K562 (cell line): ENCODE measurements at regions not wholly inside any gene's neighbourhood (a gene's known extent, or its start where the extent isn't known, plus 50 kb on each side); places are given as distances from the start of the nearest gene placed in this dataset.

ENCODE experiments used
- ATAC-seq: fragments of 200-7000 bp; cut with Tn5 transposase; 3 replicates; pipeline ENCODE4 v1.9.1; 2020; ENCODE audit warnings: moderate library complexity
- BruUV-seq: library from RNA; stranded (reverse); fragments of 400-500 nt; replicated peaks from 2 replicates; lab custom pipeline; 2021; lab: Mats Ljungman, UMichigan
- CTCF ChIA-PET: fragments of 300-600 bp; formaldehyde crosslinking; extraction: SDS; loops from one replicate; lab custom pipeline; 2021; ENCODE audit warnings: low intra/inter-chr PET ratio; lab: Yijun Ruan, JAX
- POLR2A ChIA-PET: fragments of 300-600, 350-650 bp; sonication (Branson Sonifier 250); formaldehyde crosslinking; extraction: SDS; loops from one replicate; lab custom pipeline; 2021; ENCODE audit warnings: antibody characterized with exemption, inconsistent platforms; lab: Yijun Ruan, JAX
- DNase-seq, 4 experiments: peaks; one replicate each; pipeline versions ENCODE4 v3.0.0 to v3.0.0-alpha.2; 2011 to 2018; ENCODE audit warnings: low spot score in 3 of 4, mixed read lengths in 3 of 4; ENCODE audit errors: extremely low read depth in 1 of 4
- FAIRE-seq: peaks from 2 replicates; lab custom pipeline; 2011; peaks lifted over from hg19 to GRCh38; lab: Jason Lieb, UNC
- H2AFZ ChIP-seq: 2 replicates; pipeline ENCODE4 v1.6.0; 2011; ENCODE audit warnings: low read depth, low read length, control low read depth, inconsistent platforms
- H3K27ac ChIP-seq: fragments of 200-600 bp; 3 replicates; pipeline ENCODE4 v1.8.0; 2011; ENCODE audit warnings: low read depth, mild to moderate bottlenecking, control low read depth, inconsistent platforms, low read length, moderate library complexity, mixed read lengths; ENCODE audit errors: extremely low read depth
- H3K27me3 ChIP-seq, 2 experiments: fragments of 300-600 bp in 1 of 2; 2 replicates in 1 of 2; 3 replicates in 1 of 2; pipeline versions ENCODE4 v1.6.0 to v1.8.0; 2011; ENCODE audit warnings: inconsistent platforms in 2 of 2, low read length in 2 of 2, mild to moderate bottlenecking in 1 of 2, mixed read lengths in 1 of 2, moderate library complexity in 1 of 2; ENCODE audit not compliant: control insufficient read depth in 2 of 2, insufficient read depth in 2 of 2
- H3K36me3 ChIP-seq: fragments of 300-600 bp; 3 replicates; pipeline ENCODE4 v1.8.0; 2011; ENCODE audit warnings: mild to moderate bottlenecking, low read length, inconsistent platforms; ENCODE audit not compliant: control insufficient read depth, insufficient read depth
- H3K4me1 ChIP-seq, 2 experiments: fragments of 200-600 bp in 1 of 2; replicated peaks in 1 of 2; 2 replicates in 1 of 2; 3 replicates in 1 of 2; pipeline versions ENCODE4 v1.5.1 to v1.8.0; 2011; ENCODE audit warnings: inconsistent platforms in 2 of 2, low read length in 2 of 2, mild to moderate bottlenecking in 1 of 2, mixed read lengths in 1 of 2, moderate library complexity in 1 of 2; ENCODE audit not compliant: control insufficient read depth in 2 of 2, insufficient read depth in 2 of 2
- H3K4me2 ChIP-seq: 2 replicates; pipeline ENCODE4 v1.6.1; 2011; ENCODE audit warnings: low read length, control low read depth, inconsistent platforms, mixed read lengths; ENCODE audit not compliant: insufficient read depth
- H3K4me3 ChIP-seq: fragments of 200-600 bp; sonication (generic), shearing (Covaris generic); 2 replicates; pipeline ENCODE4 v1.5.1; 2016; ENCODE audit warnings: control low read depth, inconsistent platforms
- H3K79me2 ChIP-seq: fragments of 200-600 bp; 3 replicates; pipeline ENCODE4 v1.8.0; 2011; ENCODE audit warnings: low read length, inconsistent platforms; ENCODE audit not compliant: control insufficient read depth, insufficient read depth
- H3K9ac ChIP-seq, 2 experiments: 2 replicates each; pipeline versions ENCODE4 v1.6.0 to v1.6.1; 2011; ENCODE audit warnings: low read depth in 2 of 2, low read length in 2 of 2, control low read depth in 1 of 2, inconsistent platforms in 1 of 2, mild to moderate bottlenecking in 1 of 2, mixed read lengths in 1 of 2; ENCODE audit not compliant: insufficient read depth in 1 of 2
- H3K9me1 ChIP-seq: one replicate; pipeline ENCODE4 v1.6.0; 2011; ENCODE audit warnings: inconsistent platforms, mild to moderate bottlenecking, low read length, moderate library complexity; ENCODE audit not compliant: control insufficient read depth, insufficient read depth
- H3K9me3 ChIP-seq: replicated peaks from 2 replicates; pipeline ENCODE4 v1.5.1; 2011; ENCODE audit warnings: low read depth, low read length, inconsistent platforms; ENCODE audit not compliant: control insufficient read depth, insufficient read depth
- H4K20me1 ChIP-seq: replicated peaks from 2 replicates; pipeline ENCODE4 v1.6.1; 2011; ENCODE audit warnings: low read length, inconsistent platforms, mixed read lengths; ENCODE audit not compliant: control insufficient read depth, insufficient read depth
- ATF6 ChIP-seq: sonication (generic); formaldehyde crosslinking; IDR thresholded peaks from 2 replicates; pipeline ENCODE4 v1.4.0; 2020; ENCODE audit warnings: mild to moderate bottlenecking, missing genetic modification reagents
- COPS2 ChIP-seq: fragments of 450-650 bp; conservative IDR thresholded peaks from 2 replicates; pipeline ENCODE4 v1.6.1; 2016; ENCODE audit warnings: mild to moderate bottlenecking, moderate library complexity
- E4F1 ChIP-seq: fragments of 250-450 bp; sonication (Bioruptor Pico); IDR thresholded peaks from 2 replicates; pipeline ENCODE4 v1.5.0; 2021; ENCODE audit warnings: mild to moderate bottlenecking, borderline replicate concordance
- ETV6 ChIP-seq, 3 experiments: fragments of 150-350 bp in 1 of 3; sonication (generic) in 1 of 3; formaldehyde crosslinking in 1 of 3; IDR thresholded peaks; 2 replicates each; pipeline versions ENCODE4 v1.6.1 to v1.8.0; 2014 to 2022; ENCODE audit warnings: borderline replicate concordance in 2 of 3, low read depth in 2 of 3, antibody characterized with exemption in 1 of 3, low read length in 1 of 3, mild to moderate bottlenecking in 1 of 3, missing genetic modification reagents in 1 of 3
- GATAD2B ChIP-seq: fragments of 450-650 bp; IDR thresholded peaks from 2 replicates; pipeline ENCODE4 v1.6.1; 2017; ENCODE audit warnings: mild to moderate bottlenecking, borderline replicate concordance
- KAT2B ChIP-seq: IDR thresholded peaks from one replicate; pipeline ENCODE4 v1.6.1; 2012; ENCODE audit warnings: low read depth, mild to moderate bottlenecking, control low read depth, inconsistent platforms, low read length, moderate library complexity
- KLF13 ChIP-seq: fragments of 450-650 bp; IDR thresholded peaks from 2 replicates; pipeline ENCODE4 v1.6.1; 2016; ENCODE audit warnings: missing genetic modification characterization, low read depth, mild to moderate bottlenecking, missing compliant biosample characterization, moderate library complexity, borderline replicate concordance
- KLF6 ChIP-seq: fragments of 250-450 bp; sonication (Bioruptor Pico); IDR thresholded peaks from 2 replicates; pipeline ENCODE4 v1.4.0; 2020; ENCODE audit warnings: mild to moderate bottlenecking, moderate library complexity, borderline replicate concordance
- NCOR1 ChIP-seq: fragments of 450-650 bp; IDR thresholded peaks from 2 replicates; pipeline ENCODE4 v1.6.1; 2016; ENCODE audit warnings: mild to moderate bottlenecking, moderate library complexity
- NRF1 ChIP-seq, 2 experiments: fragments of 450-650 bp; IDR thresholded peaks in 1 of 2; conservative IDR thresholded peaks in 1 of 2; 2 replicates each; pipeline ENCODE4 v1.6.1; 2014; ENCODE audit warnings: mild to moderate bottlenecking in 2 of 2
- U2AF1 ChIP-seq: fragments of 200-400 bp; formaldehyde crosslinking; optimal IDR thresholded peaks from 2 replicates; pipeline ENCODE3; 2017; ENCODE audit warnings: mild to moderate bottlenecking, low read depth, low read length, moderate library complexity
- ZBTB26 ChIP-seq: fragments of 450-650 bp; formaldehyde crosslinking; IDR thresholded peaks from 2 replicates; pipeline ENCODE4 v1.4.0; 2022; ENCODE audit warnings: missing genetic modification characterization
- ZFP30 ChIP-seq: fragments of 250-450 bp; sonication (Bioruptor Pico); IDR thresholded peaks from 2 replicates; pipeline ENCODE4 v1.8.0; 2022; ENCODE audit warnings: moderate library complexity, mild to moderate bottlenecking, inconsistent platforms, borderline replicate concordance
- in situ Hi-C: fragments of 300-500 bp; cut with MboI; formaldehyde crosslinking; loops from 4 replicates; pipeline ENCODE4 v1.15.0; 2018; ENCODE audit warnings: inconsistent platforms, mixed read lengths
- intact Hi-C: fragments of 100-400 bp; cut with micrococcal nuclease; formaldehyde crosslinking; loops from 2 replicates; pipeline ENCODE4 v1.14.2; 2022
- TF ChIP-seq, protein P1 (sequence below): fragments of 150-350 bp; IDR thresholded peaks from 2 replicates; pipeline ENCODE4 v1.6.1; 2014; ENCODE audit warnings: low read depth, mild to moderate bottlenecking, low read length, borderline replicate concordance

GRCh38 chr18:55018602-55019001 lies 59.3 kb upstream of the CCDC68 start:
- DNase-seq, result no peak
- POLR2A ChIA-PET, result no interaction called here
- in situ Hi-C loops, result no loop called here
- TF ChIP-seq GATAD2B, result no peak
- no peak for TF ChIP-seq NCOR1
- TF ChIP-seq ETV6 (IDR thresholded peaks at IDR 0.05; ENCODE audit: borderline replicate concordance in 1 of 2, low read depth in 2 of 2, low read length in 1 of 2), result no peak
- TF ChIP-seq ETV6 (CRISPR knock-in tag; IDR thresholded peaks at IDR 0.05; ENCODE audit: borderline replicate concordance), result no peak
- TF ChIP-seq ZBTB26 (CRISPR knock-in tag), result no peak
- TF ChIP-seq ZFP30, result no peak
- TF ChIP-seq KLF13 (tag), result no peak
- no peak for TF ChIP-seq COPS2
- TF ChIP-seq ATF6 (CRISPR knock-in tag), result no peak
- no peak for TF ChIP-seq E4F1
- no peak for TF ChIP-seq KAT2B
- no peak for TF ChIP-seq NRF1 (conservative IDR thresholded peaks at IDR 0.05 in 1 of 2, IDR thresholded peaks at IDR 0.05 in 1 of 2)
- TF ChIP-seq KLF6 (CRISPR knock-in tag), result no peak
- TF ChIP-seq, protein P1, sequence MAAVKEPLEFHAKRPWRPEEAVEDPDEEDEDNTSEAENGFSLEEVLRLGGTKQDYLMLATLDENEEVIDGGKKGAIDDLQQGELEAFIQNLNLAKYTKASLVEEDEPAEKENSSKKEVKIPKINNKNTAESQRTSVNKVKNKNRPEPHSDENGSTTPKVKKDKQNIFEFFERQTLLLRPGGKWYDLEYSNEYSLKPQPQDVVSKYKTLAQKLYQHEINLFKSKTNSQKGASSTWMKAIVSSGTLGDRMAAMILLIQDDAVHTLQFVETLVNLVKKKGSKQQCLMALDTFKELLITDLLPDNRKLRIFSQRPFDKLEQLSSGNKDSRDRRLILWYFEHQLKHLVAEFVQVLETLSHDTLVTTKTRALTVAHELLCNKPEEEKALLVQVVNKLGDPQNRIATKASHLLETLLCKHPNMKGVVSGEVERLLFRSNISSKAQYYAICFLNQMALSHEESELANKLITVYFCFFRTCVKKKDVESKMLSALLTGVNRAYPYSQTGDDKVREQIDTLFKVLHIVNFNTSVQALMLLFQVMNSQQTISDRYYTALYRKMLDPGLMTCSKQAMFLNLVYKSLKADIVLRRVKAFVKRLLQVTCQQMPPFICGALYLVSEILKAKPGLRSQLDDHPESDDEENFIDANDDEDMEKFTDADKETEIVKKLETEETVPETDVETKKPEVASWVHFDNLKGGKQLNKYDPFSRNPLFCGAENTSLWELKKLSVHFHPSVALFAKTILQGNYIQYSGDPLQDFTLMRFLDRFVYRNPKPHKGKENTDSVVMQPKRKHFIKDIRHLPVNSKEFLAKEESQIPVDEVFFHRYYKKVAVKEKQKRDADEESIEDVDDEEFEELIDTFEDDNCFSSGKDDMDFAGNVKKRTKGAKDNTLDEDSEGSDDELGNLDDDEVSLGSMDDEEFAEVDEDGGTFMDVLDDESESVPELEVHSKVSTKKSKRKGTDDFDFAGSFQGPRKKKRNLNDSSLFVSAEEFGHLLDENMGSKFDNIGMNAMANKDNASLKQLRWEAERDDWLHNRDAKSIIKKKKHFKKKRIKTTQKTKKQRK, result no peak
- TF ChIP-seq U2AF1, result no peak

More at GRCh38 chr18:55018602-55019001, 59.3 kb upstream of the CCDC68 start:
- Histone ChIP-seq H3K4me2 (no peak overlapping the region), H3K36me3 (no peaks in the 10 kb centered on the region), H3K9me1 (no peaks in the 10 kb centered on the region), H3K9ac (no peak overlapping the region), H4K20me1 (no peaks in the 10 kb centered on the region), H3K27me3 (no peaks in the 10 kb centered on the region), H3K4me3 (no peak overlapping the region), H3K9me3 (no peaks in the 10 kb centered on the region), H3K27ac (no peak overlapping the region), H3K79me2 (no peaks in the 10 kb centered on the region), H2AFZ (no peak overlapping the region), H3K4me1 (no peaks in the 10 kb centered on the region)
- intact Hi-C loops, result no loop called here
- BruUV-seq, result no TSS peak
- no peak for ATAC-seq
- CTCF ChIA-PET, result no interaction called here
- FAIRE-seq, result no peak
